GM19351 (cell line): ENCODE measurements at regions not wholly inside any gene's neighbourhood (a gene's known extent, or its start where the extent isn't known, plus 50 kb on each side); places are given as distances from the start of the nearest gene placed in this dataset.

ENCODE experiments used
- ATAC-seq: cut with Tn5 transposase; IDR thresholded peaks from one replicate; pipeline ENCODE4 v1.9.1; 2021; ENCODE audit warnings: mild to moderate bottlenecking, moderate library complexity; ENCODE audit not compliant: unreplicated experiment

DNA sequence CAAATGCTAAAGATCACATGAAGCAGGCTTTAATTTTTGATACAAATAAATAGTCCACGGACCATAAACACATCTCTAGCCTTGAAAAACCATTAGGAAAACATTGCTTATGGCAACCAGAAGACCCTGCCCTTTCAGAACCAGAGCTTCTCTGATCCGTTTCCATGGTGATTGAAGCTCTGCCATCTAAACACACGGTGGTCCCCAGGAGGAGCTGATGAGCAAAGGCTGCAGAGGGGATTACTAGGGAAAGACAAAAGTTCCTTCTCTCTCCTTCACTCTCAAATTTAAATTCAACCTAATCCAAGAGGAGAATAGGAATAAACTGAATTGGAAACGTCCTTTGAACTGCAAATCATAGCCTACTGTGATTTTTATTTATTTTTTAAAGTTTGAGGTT, 122.0 kb upstream of the ATP10A start:
- no peak for ATAC-seq

- no peak for ATAC-seq
Measured at GRCh38 chr15:25982736-25983135, 119.6 kb upstream of the ATP10A start.

- no peak for ATAC-seq
Measured at GRCh38 chr15:25981114-25981513, 118.0 kb upstream of the ATP10A start.

- ATAC-seq, result no peak
Measured at GRCh38 chr15:25972141-25972675, 109.1 kb upstream of the ATP10A start.

DNA sequence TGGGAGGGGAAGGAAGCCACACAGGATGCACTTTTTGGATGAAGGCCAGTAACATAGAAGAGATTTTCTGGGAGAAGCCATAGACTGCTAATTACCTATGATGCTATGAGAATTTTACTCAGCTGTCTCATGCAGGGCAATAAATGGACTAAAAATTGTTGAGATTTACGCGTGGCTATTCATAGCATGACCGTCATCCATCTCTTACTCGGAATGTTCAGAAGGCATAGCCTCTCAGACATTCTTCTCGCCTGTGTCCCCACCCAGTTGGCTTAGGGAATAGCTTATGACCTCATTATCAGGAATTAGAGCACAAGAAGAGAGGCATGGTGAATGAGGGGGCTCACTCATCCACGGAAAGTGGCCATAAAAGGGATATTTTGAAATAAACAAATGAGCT, 107.9 kb upstream of the ATP10A start:
- no peak for ATAC-seq

- no peak for ATAC-seq
Measured at GRCh38 chr15:25969886-25970285, 106.8 kb upstream of the ATP10A start.

GRCh38 chr15:25967116-25967515, 104.0 kb upstream of the ATP10A start:
- no peak for ATAC-seq

DNA sequence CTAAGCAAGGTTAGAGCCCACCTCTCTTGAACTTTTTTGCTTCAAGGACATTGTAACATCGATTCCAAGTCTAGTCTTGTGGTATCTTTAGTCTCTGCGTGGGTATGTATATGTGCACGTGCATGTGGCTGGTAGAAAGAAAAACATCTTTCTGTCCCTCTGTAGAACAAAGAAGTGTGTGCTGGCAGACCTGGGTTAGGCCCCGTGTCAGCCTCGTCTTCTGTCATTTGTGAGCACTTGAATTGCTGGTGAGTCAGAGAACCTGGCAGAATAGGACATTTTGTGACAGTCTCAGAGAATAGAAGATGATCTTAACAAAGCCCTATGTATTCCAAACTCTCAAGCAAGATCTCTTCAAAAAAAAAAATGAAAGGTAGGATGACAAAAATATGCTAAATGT, 102.2 kb upstream of the ATP10A start:
- no peak for ATAC-seq

DNA sequence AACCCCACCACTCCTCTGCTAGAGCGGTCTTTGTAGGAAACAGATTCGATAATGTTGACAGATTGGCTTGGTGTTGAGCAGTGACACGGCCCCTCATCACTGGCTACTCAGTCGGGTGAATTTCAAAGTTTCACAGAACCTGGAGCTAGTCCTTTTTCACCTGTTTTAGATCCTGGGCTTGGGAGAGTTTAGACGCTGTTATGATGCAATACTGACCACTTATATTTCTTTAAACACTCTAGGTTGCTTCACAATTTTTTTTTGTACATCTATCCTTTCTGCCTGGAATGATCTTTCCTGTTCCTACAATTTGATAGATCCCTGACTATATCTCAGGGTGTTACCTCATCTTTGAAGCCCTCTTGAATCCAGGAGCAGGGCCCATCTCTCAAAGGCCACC, 97.1 kb upstream of the ATP10A start:
- no peak for ATAC-seq

DNA sequence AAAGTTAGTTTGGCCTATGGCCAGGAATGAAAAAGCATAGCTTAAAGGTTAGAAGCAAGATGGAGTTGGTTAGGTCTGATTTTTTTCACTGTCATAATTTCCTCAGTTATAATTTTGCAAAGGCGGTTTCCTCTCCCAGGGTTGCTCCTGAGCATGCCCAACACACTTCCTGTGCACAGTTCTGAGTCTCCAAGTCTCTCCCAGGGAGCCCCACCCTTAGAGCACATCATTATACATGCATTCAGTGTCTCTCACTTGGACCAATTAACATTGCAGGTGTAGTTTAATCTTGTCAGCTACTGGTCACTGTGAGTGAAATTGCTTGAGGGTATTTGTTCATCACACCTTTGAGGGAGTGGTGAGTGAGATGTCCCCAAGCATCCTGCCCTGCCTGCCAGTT, 96.0 kb upstream of the ATP10A start:
- no peak for ATAC-seq

DNA sequence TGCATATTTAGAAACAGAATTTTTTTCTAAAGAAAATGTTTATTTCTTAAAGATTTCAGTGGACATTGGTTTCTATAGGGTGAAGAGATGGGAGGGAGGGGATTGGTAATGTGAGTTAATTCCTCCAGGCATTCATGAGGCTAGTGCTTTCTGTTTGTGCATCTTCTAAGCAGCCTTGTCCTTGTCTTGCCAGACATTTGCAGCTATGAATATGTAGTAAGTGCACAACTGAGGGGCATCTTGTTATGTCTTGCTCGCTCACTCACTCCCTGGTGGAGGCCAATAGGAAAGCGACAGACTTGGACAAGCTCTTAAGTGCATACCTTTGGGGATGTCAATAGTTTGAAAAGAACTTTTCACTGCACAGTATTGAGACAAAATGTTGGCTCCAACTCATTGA, 92.5 kb upstream of the ATP10A start:
- no peak for ATAC-seq

DNA sequence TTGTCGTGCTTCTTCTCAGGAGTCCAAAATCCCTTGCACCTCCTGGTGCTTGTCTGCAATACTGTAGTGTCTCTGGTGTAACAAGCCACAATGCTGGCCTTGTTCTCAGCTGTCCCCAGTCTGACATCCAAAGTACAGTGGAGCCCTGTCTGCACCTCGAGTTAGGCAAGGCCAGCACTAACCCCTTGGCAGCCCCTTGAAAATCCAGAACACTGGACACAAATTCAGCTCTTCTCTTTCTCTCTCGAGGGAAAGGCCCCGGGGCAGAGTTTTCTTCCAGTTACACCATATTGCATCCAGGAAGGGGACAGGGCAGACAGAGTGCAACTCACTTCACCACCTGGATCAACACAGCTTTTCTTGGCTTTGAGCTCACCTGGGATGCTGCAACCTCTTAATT, 91.3 kb upstream of the ATP10A start:
- ATAC-seq, result no peak

- no peak for ATAC-seq
Measured at GRCh38 chr15:25950014-25950413, 86.9 kb upstream of the ATP10A start.

DNA sequence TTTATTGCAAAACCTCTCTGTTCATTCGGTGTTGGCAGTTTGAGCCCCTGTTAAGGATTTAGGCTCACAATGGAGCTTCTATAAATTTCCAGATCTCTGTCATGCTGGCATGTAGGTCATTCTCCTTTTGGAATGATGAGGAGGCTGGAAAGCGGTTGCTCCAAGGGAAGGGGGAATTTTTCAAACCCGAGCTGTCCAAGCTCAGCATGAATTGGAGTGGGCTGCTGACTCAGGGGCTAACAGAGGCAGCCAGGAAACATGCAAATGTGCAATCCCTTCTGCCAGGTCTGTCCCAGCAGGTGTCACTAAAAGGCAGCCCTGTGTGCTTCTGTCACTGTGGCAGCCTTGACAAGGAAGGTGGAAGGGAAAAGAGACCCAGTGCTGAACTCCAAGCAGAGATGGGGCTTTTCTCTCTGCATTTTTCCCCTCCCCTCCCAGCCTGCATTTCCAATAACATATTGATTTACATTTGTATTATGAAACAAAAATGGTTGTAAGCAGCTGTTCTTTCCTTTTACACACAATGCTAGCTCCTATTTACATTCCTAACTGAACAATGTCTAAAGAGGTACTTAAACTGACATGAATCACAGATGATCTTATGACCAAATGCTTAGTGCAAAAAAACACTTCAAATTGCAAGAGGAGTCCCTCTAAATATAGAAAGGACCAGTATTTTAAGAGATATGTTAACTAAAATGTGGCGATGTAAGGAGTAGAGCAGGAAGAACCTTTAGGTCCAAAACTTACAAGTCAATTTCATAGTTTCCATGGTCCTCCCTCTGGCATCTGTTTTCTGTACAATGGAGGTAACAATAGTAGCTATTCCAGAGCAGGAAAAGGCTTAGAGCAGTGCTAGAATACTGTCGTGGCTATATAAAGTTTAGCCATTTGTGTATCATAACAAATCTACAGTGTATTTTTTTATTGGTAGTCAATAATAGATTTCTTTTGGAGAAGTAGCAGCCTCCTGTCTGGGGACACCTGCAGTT, 84.5 kb upstream of the ATP10A start:
- ATAC-seq, result no peak

- ATAC-seq, result no peak
Measured at GRCh38 chr15:25946241-25946805, 83.2 kb upstream of the ATP10A start.

DNA sequence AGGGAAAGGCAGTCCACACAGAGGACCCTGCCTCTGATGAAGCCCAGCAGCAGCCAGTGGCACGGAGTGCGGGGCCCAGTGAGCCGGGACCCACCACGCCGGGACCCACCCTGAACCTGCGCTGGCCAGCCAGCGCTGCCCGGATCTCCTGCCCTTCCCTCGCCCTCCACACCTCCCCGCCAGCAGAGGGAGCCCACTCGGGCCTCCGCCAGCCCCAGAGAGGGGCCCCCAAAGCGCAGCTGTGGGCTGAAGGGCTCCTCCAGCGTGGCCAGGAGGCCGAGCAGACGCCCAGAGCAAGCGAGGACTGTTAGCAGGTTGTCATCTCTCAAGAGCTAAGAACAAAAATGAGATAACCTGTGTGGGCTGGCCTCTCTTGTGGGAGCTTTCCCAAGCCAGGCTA, 81.3 kb upstream of the ATP10A start:
- no peak for ATAC-seq

DNA sequence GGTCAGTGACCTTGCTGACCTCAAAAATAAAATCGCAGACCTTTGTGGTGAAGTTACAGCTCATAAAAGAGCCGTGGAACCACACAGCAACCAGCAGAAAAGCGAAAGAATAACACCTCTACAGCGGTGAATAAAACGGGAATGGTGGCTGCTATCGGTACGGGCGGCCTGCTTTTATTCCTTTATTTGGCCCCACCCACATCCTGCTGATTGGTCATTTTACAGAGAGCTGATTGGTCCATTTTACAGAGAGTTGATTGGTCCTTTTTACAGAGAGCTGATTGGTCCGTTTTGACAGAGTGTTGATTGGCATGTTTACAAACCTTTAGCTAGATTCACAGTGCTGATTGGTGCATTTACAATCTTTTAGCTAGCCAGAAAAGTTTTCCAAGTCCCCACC, 80.7 kb upstream of the ATP10A start:
- no peak for ATAC-seq

GRCh38 chr15:25939122-25939521, 76.0 kb upstream of the ATP10A start:
- peak; percentile 90 for ATAC-seq

GRCh38 chr15:25937796-25938195, 74.7 kb upstream of the ATP10A start:
- ATAC-seq, result no peak

DNA sequence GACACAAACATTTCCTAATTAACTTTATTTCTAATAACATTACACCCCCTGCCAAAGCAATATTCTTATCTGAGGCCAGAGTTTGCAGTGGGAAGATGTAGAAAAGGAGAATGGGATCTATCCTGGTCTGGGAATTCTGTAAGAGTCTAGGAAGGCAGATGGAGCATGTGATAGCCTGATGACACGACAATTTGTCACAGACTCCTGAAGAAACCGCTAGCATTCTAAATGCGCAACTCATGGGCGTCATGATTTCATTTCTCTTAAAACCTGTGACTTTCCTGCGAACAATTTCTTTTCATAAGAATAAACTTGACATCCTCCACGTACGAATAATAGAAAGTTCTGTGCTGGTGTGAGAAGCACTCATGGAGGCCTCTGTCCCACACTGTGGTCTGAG, 72.9 kb upstream of the ATP10A start:
- ATAC-seq, result no peak

DNA sequence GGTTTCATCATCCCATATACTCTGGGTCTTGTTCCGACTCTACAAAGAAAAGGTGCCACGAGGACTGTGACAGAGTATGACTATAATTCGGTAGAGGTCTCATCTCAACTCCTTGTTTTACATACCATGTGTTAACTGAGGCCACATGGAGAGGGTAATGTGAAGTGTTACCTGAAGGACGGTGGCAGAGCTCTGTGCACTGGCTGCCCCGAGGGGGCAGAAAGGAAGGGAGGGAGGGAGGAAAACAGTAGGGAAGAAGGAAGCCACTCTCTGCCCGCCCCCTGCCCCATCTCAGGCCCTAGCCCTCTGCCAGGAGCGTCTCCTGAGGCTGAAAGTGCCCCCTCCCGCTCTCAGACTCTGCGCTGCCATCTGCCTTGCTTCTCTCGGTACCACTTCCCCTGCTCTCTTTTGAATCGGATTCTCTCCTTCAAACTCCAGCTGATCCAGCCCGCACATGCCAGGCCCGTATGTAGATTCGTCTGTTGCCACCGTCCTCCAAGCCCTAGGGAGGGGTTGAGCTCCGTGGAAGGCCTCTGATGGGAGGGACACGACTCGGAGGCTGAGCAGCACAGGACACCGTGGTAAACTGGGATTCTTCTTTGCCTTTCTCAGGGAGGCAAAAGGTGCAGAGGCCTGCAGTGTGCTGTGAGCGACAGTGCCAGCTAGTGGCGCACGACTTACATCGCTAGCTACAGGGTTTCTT, 70.5 kb upstream of the ATP10A start:
- peak; percentile 89 for ATAC-seq

DNA sequence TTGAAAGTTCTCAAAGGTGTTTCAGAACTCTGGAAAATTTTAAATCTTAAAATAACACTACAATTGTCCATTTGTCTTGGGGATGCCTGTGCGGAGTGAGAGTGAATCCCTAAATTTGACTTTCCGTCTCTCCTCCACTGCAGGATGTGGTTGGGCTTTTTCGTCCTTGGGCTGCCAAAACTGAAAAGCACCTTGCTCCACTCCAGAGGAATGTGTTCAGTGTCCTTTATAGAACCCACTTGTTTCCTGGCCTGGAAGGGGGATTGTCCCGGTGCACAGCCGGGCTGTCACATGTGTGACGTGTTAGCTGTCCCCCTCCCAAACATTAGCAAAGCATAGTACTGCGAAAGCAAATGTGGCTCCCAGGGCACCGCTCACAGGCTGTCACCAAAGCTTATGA, 69.6 kb upstream of the ATP10A start:
- ATAC-seq, result no peak
